CD14-positive monocyte (primary cell): ENCODE measurements at regions not wholly inside any gene's neighbourhood (a gene's known extent, or its start where the extent isn't known, plus 50 kb on each side); places are given as distances from the start of the nearest gene placed in this dataset.

ENCODE experiments used
- DNase-seq, 3 donors: peaks; one replicate each; pipeline ENCODE4 v3.0.0-alpha.2; 2011 to 2022
- H2AFZ ChIP-seq: 2 replicates; pipeline ENCODE4 v1.6.0; 2012; ENCODE audit warnings: mild to moderate bottlenecking, low read depth, low read length, inconsistent platforms; ENCODE audit not compliant: insufficient read depth, poor library complexity, severe bottlenecking
- H3K27ac ChIP-seq, 2 donors: 1 replicate in 1 of 2; 2 replicates in 1 of 2; pipeline ENCODE4 v1.5.1; 2012 to 2013; ENCODE audit warnings: low read length in 2 of 2, control low read depth in 1 of 2, inconsistent platforms in 1 of 2, low read depth in 1 of 2, mild to moderate bottlenecking in 1 of 2
- H3K27me3 ChIP-seq, 2 donors: one replicate each; pipeline versions ENCODE4 v1.6.0 to v1.6.1; 2011 to 2013; ENCODE audit warnings: low read length in 2 of 2; ENCODE audit not compliant: control insufficient read depth in 2 of 2, insufficient read depth in 2 of 2
- H3K36me3 ChIP-seq, 2 donors: replicated peaks in 1 of 2; 1 replicate in 1 of 2; 2 replicates in 1 of 2; pipeline versions ENCODE4 v1.5.1 to v1.6.1; 2012 to 2013; ENCODE audit warnings: low read length in 2 of 2, control low read depth in 1 of 2, inconsistent platforms in 1 of 2, mild to moderate bottlenecking in 1 of 2; ENCODE audit not compliant: insufficient read depth in 2 of 2, control insufficient read depth in 1 of 2
- H3K4me1 ChIP-seq, 2 donors: 1 replicate in 1 of 2; 2 replicates in 1 of 2; pipeline versions ENCODE4 v1.5.1 to v1.6.1; 2012 to 2013; ENCODE audit warnings: low read length in 2 of 2, control low read depth in 1 of 2, inconsistent platforms in 1 of 2, mild to moderate bottlenecking in 1 of 2, moderate library complexity in 1 of 2; ENCODE audit not compliant: insufficient read depth in 2 of 2, control insufficient read depth in 1 of 2
- H3K4me2 ChIP-seq: replicated peaks from 2 replicates; pipeline ENCODE3; 2012; ENCODE audit warnings: low read length, moderate library complexity, mild to moderate bottlenecking; ENCODE audit not compliant: poor library complexity, severe bottlenecking; ENCODE audit errors: extremely low read depth
- H3K4me3 ChIP-seq, 3 experiments: fragments of 200-600 bp in 1 of 3; sonication (generic) in 1 of 3; replicated peaks in 1 of 3; 1 replicate in 2 of 3; 2 replicates in 1 of 3; pipeline ENCODE4 v1.5.1; 2011 to 2013; ENCODE audit warnings: low read length in 3 of 3, mild to moderate bottlenecking in 3 of 3, control low read depth in 2 of 3, low read depth in 2 of 3, inconsistent platforms in 1 of 3, moderate library complexity in 1 of 3
- H3K79me2 ChIP-seq: 2 replicates; pipeline ENCODE4 v1.6.0; 2012; ENCODE audit warnings: mild to moderate bottlenecking, control low read depth, inconsistent platforms, low read length, moderate library complexity; ENCODE audit not compliant: insufficient read depth
- H3K9ac ChIP-seq: 2 replicates; pipeline ENCODE4 v1.6.0; 2017; ENCODE audit warnings: low read length, mild to moderate bottlenecking; ENCODE audit not compliant: insufficient read depth, poor library complexity, severe bottlenecking
- H3K9me3 ChIP-seq, 2 donors: replicated peaks in 1 of 2; 1 replicate in 1 of 2; 2 replicates in 1 of 2; pipeline versions ENCODE4 v1.5.1 to v1.6.1; 2012 to 2013; ENCODE audit warnings: low read length in 2 of 2, control low read depth in 1 of 2; ENCODE audit not compliant: control insufficient read depth in 1 of 2, insufficient read depth in 1 of 2
- H4K20me1 ChIP-seq: 2 replicates; pipeline ENCODE4 v1.6.0; 2012; ENCODE audit warnings: mild to moderate bottlenecking, low read length, control low read depth, moderate library complexity; ENCODE audit not compliant: insufficient read depth
- H3K27ac Mint-ChIP-seq, 7 donors: one replicate each; pipeline ENCODE4 v1.8.0; 2020; ENCODE audit warnings: mild to moderate bottlenecking in 7 of 7, mixed read lengths in 7 of 7, moderate library complexity in 6 of 7, inconsistent platforms in 2 of 7
- H3K27me3 Mint-ChIP-seq, 3 donors: one replicate each; pipeline ENCODE4 v1.8.0; 2021 to 2022; ENCODE audit warnings: low read depth in 3 of 3, mild to moderate bottlenecking in 3 of 3, mixed read lengths in 3 of 3, moderate library complexity in 3 of 3, inconsistent platforms in 1 of 3
- H3K36me3 Mint-ChIP-seq, 2 donors: one replicate each; pipeline ENCODE4 v1.8.0; 2020; ENCODE audit warnings: mixed read lengths in 2 of 2, inconsistent platforms in 1 of 2, mild to moderate bottlenecking in 1 of 2
- H3K4me1 Mint-ChIP-seq: one replicate; pipeline ENCODE4 v1.8.0; 2020; ENCODE audit warnings: mild to moderate bottlenecking, mixed read lengths
- H3K4me3 Mint-ChIP-seq, 2 donors: one replicate each; pipeline ENCODE4 v1.8.0; 2020; ENCODE audit warnings: mild to moderate bottlenecking in 2 of 2, mixed read lengths in 2 of 2, moderate library complexity in 1 of 2
- H3K9me3 Mint-ChIP-seq, 7 donors: one replicate each; pipeline ENCODE4 v1.8.0; 2020 to 2022; ENCODE audit warnings: mixed read lengths in 7 of 7, mild to moderate bottlenecking in 6 of 7, moderate library complexity in 6 of 7, inconsistent platforms in 2 of 7
- CTCF ChIP-seq: fragments of 200-600 bp; IDR thresholded peaks from one replicate; pipeline ENCODE4 v1.8.0; 2022; ENCODE audit warnings: antibody characterized with exemption, mild to moderate bottlenecking
- WGBS: methylation state at CpG from one replicate; pipeline ENCODE4 v1.1.5; 2013; ENCODE audit warnings: missing lambda C conversion rate; ENCODE audit not compliant: insufficient coverage; 5-methylcytosine and 5-hydroxymethylcytosine counted together
- intact Hi-C, 2 donors: fragments of 100-400 bp; cut with micrococcal nuclease; formaldehyde crosslinking; loops; one replicate each; pipeline versions ENCODE4 v1.15.0 to v1.15.1; 2023

GRCh38 chr3:104458657-104459056 lies 908.1 kb upstream of the ALCAM start:
- Mint-ChIP-seq H3K27ac (no peak overlapping the region), H3K4me1 (no peaks in the 10 kb centered on the region), H3K27me3 (no peaks in the 10 kb centered on the region), H3K36me3 (no peaks in the 10 kb centered on the region), H3K4me3 (no peak overlapping the region), H3K9me3 (peaks cover 0 to 2% (median 0%) of the 10 kb centered on the region in 7 donors)
- no peak overlapping the region for H2AFZ ChIP-seq
- H3K27ac ChIP-seq, result no peak overlapping the region
- TF ChIP-seq CTCF, result no peak
- no peaks in the 10 kb centered on the region for H3K27me3 ChIP-seq
- intact Hi-C loops, result no loop called here
- DNase-seq, result no peak
- no peaks in the 10 kb centered on the region for H3K9me3 ChIP-seq
- no peak overlapping the region for H3K9ac ChIP-seq
- H3K36me3 ChIP-seq, result no peaks in the 10 kb centered on the region
- H4K20me1 ChIP-seq, result no peaks in the 10 kb centered on the region
- H3K4me3 ChIP-seq, result no peak overlapping the region
- no peaks in the 10 kb centered on the region for H3K4me1 ChIP-seq
- H3K4me2 ChIP-seq, result no peak overlapping the region
- H3K79me2 ChIP-seq, result no peaks in the 10 kb centered on the region

GRCh38 chr3:104460477-104461406 lies 906.0 kb upstream of the ALCAM start:
- H4K20me1 ChIP-seq, result no peaks in the 10 kb centered on the region
- no peaks in the 10 kb centered on the region for H3K36me3 ChIP-seq
- no peak overlapping the region for H3K27ac ChIP-seq
- H3K36me3 Mint-ChIP-seq, result no peaks in the 10 kb centered on the region
- intact Hi-C loops, result no loop called here
- peaks cover 0 to 6% (median 2%) of the 10 kb centered on the region in 7 donors for H3K9me3 Mint-ChIP-seq
- no peaks in the 10 kb centered on the region for H3K79me2 ChIP-seq
- WGBS, result 100% methylated on average over 1 of the region's 1 CpG
- H3K4me1 Mint-ChIP-seq, result no peaks in the 10 kb centered on the region
- no peak overlapping the region for H2AFZ ChIP-seq
- no peak for TF ChIP-seq CTCF
- H3K27me3 ChIP-seq, result no peaks in the 10 kb centered on the region
- H3K4me2 ChIP-seq, result no peak overlapping the region
- H3K27ac Mint-ChIP-seq, result no peak overlapping the region
- no peak overlapping the region for H3K4me3 ChIP-seq
- no peak overlapping the region for H3K9ac ChIP-seq
- H3K4me3 Mint-ChIP-seq, result no peak overlapping the region
- no peaks in the 10 kb centered on the region for H3K9me3 ChIP-seq
- no peaks in the 10 kb centered on the region for H3K27me3 Mint-ChIP-seq
- DNase-seq, result no peak
- no peaks in the 10 kb centered on the region for H3K4me1 ChIP-seq
